HG03196 (cell line): ENCODE measurements at regions not wholly inside any gene's neighbourhood (a gene's known extent, or its start where the extent isn't known, plus 50 kb on each side); places are given as distances from the start of the nearest gene placed in this dataset.
"Not testable (repeated sequence)": the region's sequence is repeated elsewhere in the genome, so short reads cannot be mapped to it uniquely, and the experiment has no call there.

Source experiments
- ATAC-seq: cut with Tn5 transposase; IDR thresholded peaks from one replicate; pipeline ENCODE4 v1.9.1; 2021; ENCODE audit not compliant: unreplicated experiment

DNA sequence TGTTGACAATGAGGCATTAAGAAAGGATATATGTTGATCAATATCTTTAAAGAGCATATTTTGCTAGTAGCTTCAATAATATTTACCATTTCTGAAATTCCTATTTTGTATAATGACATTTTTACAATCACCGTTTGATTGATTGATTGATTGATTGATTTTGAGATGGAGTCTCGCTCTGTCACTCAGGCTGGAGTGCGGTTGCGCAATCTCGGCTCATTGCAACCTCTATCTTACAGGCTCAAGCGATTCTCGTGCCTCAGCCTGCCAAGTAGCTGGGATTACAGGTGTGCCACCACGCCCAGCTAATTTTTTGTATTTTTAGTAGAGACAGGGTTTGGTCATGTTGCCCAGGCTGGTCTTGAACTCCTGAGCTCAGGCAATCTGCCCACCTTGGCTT lies 150.9 kb upstream of the TEX13D start:
- ATAC-seq = not testable (repeated sequence)

DNA sequence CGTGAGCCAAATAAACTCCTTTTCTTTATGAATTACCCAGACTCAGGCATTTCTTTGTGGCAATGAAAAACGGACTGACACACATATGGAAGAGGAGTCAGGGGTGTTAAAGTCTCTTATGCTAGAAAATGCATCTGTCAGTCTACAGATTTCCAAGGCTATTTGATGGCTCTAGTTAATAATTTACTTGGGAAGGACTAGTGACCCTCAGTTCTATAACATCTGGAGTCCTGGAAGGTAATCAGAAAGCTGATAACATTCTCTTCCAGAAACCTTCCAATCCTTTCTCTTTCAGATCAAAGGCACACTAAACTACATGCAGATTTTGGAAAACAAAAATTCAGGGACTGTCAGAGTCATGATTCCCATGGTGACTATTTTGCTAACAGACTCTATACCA lies 142.0 kb upstream of the TEX13D start:
- ATAC-seq = no peak

DNA sequence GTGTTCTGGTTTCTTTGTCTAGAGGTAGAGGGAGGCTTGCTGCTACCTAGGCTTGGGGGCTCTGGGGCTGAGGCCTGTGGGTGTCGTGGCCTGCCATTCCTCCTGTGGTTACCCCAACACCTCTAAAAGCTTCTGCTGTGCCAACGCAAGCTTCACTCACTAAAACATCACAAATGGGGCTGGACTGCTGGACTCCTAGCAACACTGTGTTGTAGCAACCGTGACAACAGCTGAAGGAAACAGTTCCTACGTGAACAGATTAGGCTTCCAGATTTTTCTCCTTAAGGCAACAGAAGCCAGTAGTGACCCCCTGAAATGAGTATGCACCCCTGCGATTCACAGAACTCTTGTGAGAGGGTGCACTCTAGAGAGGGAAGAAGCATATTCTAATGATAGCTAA lies 138.3 kb upstream of the TEX13D start:
- no peak for ATAC-seq

DNA sequence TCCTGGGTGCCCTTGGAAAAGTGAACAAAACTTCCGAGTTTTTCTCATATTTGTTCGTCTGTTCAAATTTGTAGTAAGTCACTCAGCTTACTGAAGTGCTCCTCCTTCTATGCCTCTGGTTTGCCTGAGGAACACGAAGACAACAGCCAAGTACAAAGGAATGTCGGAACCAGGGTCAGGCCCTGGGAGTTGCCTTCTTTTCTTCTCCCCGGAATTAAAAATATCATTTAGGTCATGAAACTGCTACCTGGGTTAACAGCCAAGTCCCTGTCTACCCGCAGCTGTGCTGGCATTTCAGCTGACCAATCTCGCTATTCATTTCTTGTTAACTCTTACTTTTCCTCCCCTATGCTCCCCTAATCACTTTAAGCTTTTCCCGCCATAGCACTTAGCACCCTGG lies 137.6 kb upstream of the TEX13D start:
- ATAC-seq = no peak

DNA sequence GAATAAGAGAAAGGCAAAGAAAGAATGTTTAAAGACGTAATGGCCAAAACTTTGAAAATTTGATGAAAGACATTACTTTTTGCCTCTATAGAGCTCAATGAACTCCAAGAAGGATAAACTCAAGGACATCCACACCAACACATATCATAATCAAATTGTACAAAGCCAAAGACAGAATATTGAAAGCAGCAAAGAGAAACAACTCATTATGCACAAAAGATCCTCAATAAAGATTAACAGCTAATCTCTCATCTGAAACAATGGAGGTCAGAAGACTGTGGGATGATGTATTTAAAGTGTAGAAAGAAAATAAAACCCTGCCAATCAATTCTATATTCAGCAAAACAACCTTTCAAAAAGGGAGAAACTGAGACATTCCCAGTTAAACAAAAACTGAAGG lies 129.1 kb upstream of the TEX13D start:
- no peak for ATAC-seq

DNA sequence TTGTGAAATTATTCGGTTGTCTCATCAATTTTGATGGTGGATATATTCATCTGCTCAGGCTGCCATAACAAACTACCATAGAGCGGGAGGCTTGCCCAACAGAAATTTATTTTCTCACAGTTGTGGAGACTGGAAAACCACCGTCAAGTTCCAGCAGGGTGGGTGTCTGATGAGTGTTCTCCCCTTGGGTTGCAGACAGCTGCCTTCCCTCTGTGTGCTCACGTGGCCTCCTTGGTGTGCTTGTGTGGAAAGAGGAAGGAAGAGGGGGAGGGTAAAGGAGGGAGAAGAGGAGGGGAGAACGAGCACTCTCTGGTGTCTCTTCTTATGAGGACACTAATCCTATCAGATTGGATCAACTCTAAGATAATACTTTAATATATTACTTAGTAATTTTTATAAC lies 123.8 kb upstream of the TEX13D start:
- ATAC-seq = no peak

DNA sequence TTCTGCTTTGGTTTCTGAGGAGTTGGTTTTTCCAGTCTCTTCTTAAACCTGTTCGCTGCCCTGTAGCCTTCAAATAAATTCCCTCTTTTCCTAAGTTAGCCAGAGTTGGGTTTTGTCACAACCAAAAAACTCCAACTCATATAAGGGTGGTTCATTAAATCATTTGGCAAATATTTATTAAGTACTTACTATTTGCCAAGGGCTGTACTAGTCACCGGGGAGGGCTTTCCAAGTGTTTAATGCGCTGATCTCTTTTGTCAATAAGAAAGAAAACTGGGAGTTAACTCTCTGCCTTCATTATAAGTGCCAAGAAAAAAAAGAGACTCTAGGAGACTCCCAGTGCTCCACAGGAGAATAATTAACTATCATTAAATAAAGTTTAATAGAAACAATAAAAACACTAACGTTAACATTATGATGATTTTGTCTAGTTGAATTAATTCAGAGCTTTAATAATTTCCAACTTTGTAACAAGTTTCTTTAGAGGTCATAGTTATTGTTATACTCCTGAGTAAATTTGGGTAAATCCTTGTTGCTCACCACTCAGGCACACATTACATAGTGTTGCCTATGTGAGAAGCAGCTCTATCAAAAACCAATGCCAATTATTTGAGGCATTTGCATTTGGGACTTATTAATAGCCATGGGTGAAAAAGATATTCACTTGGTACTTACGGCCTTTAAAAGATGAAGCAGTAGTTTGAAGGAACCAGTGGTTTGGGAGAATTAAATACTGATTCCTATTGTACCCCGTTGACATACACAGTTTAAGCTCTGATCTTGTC lies 122.5 kb upstream of the TEX13D start:
- no peak for ATAC-seq

DNA sequence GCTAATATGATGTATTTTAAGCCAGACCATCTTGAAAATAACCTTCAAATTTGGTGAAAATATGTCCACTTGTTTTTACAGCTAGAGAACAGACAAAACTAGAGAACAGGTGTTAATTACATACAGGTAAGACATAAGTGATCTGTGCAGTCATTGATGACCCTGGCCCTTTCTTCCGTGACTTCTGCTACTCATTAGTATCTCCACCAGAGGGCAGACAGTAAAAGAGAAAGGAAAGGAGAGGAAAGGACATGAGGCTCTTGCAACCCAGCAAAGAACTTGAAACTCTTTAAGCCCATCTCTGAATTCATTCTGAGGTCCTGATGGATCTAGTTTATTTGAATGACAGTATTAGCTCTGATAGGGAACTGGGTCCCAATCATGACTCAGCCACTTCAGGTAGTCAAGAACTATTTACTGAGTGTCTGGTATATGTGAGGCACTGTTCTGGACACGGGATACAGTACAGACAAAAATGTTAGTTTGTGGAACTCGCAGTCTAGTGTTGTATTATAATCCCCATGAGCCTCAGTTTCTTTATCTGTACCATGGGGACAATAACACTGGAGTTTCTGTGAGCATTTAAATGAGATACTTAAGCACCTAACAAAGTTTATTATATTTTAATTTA lies 121.0 kb upstream of the TEX13D start:
- ATAC-seq = peak; percentile 69

DNA sequence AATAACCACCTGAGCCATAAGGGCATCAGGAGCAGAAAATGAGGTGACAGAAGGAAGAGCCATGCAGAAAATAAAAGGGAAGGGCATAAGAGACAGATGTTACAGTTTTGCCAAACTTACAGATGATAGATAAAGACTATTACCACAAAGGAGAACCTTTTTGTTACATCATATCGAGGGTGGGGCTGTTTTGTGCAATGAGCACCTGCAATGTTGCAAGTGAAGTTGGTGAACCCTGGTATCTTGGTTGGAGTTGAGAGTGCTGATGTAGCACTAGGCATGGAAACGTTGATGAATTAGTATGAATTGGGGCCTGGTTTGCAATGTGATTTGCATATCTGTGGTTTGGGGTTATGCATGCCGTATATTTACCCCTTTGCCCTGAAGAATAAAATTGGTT lies 119.8 kb upstream of the TEX13D start:
- no peak for ATAC-seq

DNA sequence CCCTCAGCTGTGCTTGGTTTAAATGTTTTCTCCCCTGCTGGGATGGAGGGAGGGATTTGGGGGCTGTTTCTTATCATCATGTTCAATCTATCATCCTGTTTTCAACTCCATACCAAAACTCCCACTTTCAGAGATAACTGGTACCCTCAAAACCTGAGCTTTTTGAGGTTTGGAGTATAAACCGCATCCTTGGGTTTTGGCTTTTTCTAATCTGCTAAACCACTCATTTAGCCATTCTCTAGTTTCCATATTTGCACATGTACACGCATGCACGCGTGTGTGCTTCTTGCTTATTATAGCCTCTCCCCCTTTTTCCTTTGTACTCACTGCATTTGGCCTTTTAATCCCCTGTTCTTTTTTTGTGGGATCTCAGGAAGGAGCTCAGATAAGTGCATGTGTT lies 116.7 kb upstream of the TEX13D start:
- no peak for ATAC-seq

DNA sequence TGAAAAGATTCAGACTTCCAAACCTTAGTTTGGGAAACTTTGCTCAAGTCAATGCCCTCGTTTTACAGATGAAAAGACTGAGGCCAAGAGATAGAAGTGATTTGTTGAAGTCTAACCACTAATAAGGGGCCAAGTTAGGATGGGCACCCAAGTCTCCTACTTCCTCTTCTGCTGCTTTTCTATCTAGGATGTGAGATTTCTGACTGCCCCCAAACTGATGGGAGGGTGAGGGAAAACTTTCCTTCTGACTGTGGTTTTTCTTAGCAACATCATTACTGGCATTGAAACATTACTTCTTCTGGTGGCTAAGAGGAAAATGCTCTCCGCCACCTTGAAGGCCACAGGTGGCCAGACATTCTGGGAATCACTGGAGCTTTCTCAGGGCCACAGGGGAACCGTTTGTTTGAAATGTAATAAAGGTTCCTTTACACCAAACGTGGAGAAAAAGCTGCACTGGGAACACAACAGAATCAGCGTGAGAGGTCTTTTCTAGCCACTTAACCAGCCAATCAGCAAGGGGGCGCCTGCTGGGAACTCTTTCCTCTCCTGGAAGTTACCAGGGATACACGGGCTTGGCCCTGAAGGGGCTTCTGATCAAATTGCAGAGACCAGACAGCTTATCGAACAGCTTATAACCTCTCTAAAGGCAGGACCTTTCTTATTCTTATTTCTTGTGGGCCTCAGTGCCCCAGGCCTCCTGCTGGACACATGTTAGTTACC lies 115.9 kb upstream of the TEX13D start:
- no peak for ATAC-seq

DNA sequence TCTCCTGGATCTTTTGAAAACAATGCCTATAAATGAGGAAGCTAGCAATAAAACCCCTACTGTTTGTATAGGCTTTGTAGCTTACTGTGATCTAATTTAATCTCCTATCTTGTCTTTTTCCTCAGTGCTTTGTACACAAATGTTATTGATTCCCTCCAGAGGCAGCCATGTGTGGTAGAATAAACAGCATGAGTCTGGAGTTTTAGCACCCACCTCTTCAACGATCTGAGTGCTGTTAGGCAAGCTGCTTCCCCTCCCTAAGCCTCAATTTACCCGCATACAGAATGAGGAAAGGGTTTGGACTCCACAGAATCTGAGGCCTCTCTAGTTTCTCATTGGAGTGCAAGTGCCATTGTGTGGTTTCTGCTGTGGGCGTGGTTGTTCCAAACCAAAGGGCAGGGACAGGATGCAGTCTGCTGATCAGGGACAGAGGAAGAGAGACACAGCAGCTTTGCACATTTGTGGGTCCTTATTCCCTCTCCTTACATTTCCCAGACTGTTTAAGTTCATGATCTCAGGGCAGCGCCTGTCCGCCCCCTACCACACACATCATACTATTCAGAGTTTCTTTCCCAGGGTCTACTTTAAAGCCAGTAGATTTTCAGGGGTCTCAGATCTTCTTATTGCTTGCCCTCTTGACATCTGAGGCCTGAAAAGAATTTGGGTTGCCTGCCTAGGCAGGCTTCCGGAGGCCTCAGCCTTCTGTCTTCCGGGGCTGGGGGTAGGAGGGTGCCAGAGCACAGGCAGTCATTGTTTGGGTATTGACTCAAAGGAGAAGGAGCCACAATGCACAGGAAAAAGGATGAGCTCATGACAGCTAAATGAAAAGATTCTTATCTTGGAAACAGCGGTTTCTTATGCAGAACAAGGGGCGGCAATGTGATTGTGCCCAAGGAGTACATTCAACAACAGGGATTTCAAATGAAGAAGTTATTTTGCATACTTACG lies 114.9 kb upstream of the TEX13D start:
- peak; percentile 86 for ATAC-seq

DNA sequence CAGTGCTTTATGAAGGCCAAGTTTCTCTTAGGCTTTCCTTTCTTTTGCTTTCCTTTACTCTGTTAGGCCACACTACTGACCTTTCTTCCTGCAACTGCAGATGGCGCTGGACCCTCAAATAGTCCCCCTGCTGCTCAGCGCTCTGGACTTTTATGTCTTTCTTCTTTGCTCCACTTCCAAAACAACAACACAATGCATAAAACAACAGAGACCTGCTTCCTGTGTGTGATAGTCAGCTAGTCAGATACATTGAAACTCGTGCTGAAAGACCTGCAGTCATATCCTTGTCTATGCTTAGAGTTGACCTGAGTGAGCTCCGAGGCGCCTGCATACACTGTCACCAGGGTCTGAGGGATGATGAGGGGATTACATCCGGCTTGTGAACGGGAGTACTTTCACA lies 108.9 kb upstream of the TEX13D start:
- no peak for ATAC-seq

DNA sequence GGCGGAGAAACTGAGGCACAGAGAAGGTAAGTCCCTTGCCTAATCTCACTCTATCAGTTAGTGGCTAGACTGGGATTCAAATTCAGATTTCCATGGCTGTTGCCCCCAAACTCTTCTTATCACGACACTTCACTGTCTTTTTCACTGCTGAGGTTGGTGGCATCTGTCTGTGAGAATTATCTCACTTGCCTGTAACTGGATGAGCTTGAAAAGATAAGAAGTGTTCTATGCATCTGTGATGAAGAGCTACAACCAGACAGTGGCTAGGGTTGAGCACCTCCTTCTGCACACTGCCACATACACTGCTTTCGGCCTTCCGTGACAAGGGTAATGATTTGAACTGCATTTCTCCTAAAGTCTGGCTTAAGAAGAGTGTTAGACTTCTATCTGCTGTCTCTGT lies 107.9 kb upstream of the TEX13D start:
- no peak for ATAC-seq

DNA sequence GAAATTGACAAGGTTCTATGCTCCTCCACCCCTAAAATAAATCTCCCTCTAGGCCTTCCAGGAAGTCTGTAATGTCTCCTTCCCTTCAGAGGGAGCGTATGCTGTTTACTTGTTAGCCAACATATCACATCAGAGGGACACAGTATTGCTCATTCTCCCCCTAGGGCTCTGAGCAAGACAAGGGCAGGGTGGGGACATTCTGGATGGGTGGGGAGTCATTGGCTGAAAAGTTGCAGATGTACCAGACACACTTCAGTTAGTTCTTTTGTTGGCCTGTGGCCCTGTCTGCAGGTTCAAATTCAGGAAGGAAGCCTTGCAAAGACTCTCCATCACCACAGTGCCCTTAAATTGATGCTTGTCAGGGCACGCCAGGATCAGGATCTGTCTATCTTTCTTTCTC lies 106.3 kb upstream of the TEX13D start:
- no peak for ATAC-seq

DNA sequence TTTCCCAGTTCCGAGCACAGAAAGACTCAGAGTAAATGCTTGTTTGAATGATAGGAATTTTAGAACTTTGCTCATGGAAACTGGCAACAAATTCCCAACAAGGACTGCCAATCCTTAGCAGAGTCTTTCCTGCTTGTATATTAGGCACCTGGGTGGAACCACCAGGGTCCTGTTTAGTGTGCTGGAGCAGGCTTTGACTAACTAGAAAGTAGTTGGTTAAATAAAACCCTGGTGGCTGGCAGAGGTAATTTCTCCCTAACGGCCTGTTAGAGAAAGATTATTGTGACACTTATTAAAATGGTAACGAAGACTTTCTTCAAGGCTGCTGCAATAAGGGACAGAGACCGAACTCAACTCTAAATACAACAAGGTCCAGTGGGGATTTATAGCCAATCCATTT lies 103.6 kb upstream of the TEX13D start:
- ATAC-seq = no peak

DNA sequence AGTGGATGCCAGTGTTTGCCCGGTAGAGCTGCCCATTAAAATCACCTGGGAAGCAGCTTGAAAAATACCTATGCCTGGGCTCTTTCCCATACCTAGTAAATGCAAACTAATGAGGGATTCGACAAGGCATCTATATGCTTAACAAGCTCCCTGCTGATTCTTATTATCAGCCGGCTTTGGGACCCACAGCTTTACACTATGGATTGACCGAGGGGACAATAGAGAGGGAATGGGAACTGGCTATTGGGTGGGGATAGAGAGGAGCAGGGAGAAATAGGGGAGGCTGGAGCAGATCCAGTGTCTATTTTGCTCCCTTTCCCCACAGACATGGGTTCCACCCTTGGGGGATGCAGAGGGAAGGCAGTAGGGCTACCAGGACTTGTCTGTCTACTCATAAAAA lies 103.1 kb upstream of the TEX13D start:
- no peak for ATAC-seq

DNA sequence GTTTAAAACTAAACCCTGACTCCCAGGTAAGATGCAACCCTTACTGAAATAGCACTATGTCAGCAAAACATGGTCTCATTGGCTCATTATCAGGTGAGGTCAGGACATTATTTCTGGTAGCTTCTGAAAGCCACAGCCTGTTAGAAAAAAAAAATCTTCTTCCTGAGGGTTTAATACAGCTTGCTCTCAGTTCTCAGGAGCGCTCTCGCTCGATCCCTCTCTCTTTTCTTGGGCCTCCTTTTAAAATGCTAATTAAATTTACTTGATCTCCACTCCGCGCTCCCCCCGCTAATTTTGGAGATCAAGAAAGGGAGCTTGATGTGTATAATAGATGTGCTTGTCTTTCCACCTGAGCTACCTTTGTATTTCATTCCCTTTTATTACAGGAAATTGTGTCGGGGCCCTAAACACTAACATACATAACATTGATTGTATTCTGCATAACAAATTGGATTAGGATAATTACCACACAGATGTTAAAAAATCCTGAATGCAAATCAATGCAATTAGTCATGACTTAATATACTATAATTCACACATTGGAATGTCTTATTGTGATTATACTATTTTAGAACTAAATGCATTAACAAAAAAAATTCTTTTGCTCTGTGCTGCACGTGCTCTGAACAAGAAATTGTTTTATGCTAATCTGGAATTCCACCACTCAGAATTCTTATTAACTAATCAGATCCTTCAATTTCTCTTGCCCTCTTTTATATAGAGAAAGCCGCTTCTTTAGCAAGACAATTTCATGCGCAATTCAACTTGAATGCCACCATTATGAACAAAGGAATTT lies 101.6 kb upstream of the TEX13D start:
- ATAC-seq = no peak

DNA sequence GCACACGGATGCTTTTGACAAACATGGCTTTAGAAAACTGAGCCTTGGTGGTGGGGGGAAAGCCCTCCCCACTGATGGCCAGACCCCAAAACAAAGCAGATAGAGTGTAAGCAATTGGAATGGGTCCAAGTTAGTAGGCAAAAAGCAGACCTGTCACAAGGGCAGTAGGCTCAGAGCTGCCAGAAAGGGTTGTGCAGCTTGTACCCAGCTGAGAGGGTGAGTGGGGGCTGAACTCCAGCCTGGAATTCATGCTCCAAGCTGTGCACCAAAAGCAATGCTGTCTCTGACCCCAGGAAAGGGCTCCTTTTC lies 101.1 kb upstream of the TEX13D start:
- ATAC-seq = no peak

DNA sequence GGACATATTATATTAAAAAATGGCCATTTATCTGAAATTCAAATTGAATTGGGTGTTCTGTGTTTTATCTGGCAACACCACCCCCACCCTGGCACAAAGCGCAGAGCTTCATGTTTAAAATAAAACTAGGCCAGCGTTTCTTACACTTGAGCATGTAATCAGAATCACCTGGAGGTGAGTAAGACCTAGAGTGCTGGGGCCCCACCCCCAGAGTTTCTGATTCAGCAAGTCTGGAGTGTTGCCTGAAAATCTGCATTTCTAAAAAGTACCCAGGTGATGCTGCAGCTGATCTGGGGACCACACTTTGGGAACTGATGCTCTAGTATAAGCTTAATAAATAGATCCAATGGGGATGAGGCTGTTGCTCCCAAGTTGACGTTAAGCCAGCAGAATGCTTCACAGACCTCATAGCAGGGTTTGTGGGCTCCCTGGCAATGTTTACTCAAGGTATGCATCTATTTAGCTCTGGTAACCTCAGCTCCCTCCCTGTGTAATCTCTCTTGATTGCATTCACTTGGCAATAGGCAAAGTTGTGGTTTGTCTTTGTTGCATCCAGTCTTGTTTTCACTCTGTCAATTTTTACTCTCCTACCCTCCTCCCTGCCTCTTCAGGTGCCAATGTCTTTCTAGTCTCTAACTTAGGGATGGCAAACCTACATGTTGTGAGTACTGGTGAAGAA lies 99.8 kb upstream of the TEX13D start:
- peak; percentile 80 for ATAC-seq
